Neural cell (in vitro differentiated cells): ENCODE measurements at regions not wholly inside any gene's neighbourhood (a gene's known extent, or its start where the extent isn't known, plus 50 kb on each side); places are given as distances from the start of the nearest gene placed in this dataset.

ENCODE experiments used
- H2AFZ ChIP-seq: fragments of 200-600, 300-800 bp; sonication (generic), shearing (Covaris generic); 2 replicates; pipeline ENCODE4 v1.6.0; 2014; ENCODE audit warnings: low read depth, mild to moderate bottlenecking, antibody characterized with exemption, low read length, moderate library complexity
- H3F3A ChIP-seq: fragments of 200-600 bp; shearing (Covaris generic); 2 replicates; pipeline ENCODE4 v1.6.1; 2016; ENCODE audit warnings: mild to moderate bottlenecking, moderate library complexity, mixed read lengths, antibody characterized with exemption, low read length; ENCODE audit not compliant: insufficient read depth, poor library complexity, severe bottlenecking
- H3K27ac ChIP-seq: fragments of 200-600, 300-800 bp; sonication (generic), shearing (Covaris generic); 2 replicates; pipeline ENCODE4 v1.5.1; 2014; ENCODE audit warnings: mild to moderate bottlenecking, low read length, moderate library complexity
- H3K27me3 ChIP-seq: fragments of 300-800, 200-600 bp; sonication (generic), shearing (Covaris generic); 2 replicates; pipeline ENCODE4 v1.6.0; 2014; ENCODE audit warnings: mild to moderate bottlenecking, low read depth, low read length, moderate library complexity; ENCODE audit not compliant: insufficient read depth
- H3K36me3 ChIP-seq: fragments of 300-800, 200-600 bp; sonication (generic), shearing (Covaris generic); 2 replicates; pipeline ENCODE4 v1.5.1; 2014; ENCODE audit warnings: mild to moderate bottlenecking, antibody characterized with exemption, low read length, moderate library complexity; ENCODE audit not compliant: insufficient read depth
- H3K4me2 ChIP-seq: fragments of 300-800, 200-600 bp; sonication (generic), shearing (Covaris generic); 2 replicates; pipeline ENCODE4 v1.6.0; 2014; ENCODE audit warnings: mild to moderate bottlenecking, low read length
- H3K4me3 ChIP-seq: fragments of 300-800, 200-600 bp; sonication (generic), shearing (Covaris generic); 2 replicates; pipeline ENCODE4 v1.5.1; 2014; ENCODE audit warnings: mild to moderate bottlenecking, low read length, moderate library complexity
- H3K79me2 ChIP-seq: fragments of 200-600 bp; shearing (Covaris generic); replicated peaks from 2 replicates; pipeline ENCODE4 v1.6.0; 2014; ENCODE audit warnings: mild to moderate bottlenecking, low read length, moderate library complexity; ENCODE audit not compliant: insufficient read depth
- H3K9ac ChIP-seq: fragments of 300-800, 200-600 bp; sonication (generic), shearing (Covaris generic); 2 replicates; pipeline ENCODE4 v1.6.1; 2016; ENCODE audit warnings: mild to moderate bottlenecking, low read length, mixed read lengths
- H3K9me2 ChIP-seq: fragments of 200-600 bp; shearing (Covaris generic); 2 replicates; pipeline ENCODE4 v1.6.1; 2016; ENCODE audit warnings: mild to moderate bottlenecking, low read length, mixed read lengths; ENCODE audit not compliant: insufficient read depth
- H3K9me3 ChIP-seq: fragments of 200-600, 300-800 bp; sonication (generic), shearing (Covaris generic); 2 replicates; pipeline ENCODE4 v1.6.1; 2016; ENCODE audit warnings: mild to moderate bottlenecking, mixed run types, low read length, moderate library complexity, mixed read lengths
- H4K20me1 ChIP-seq: fragments of 200-600 bp; shearing (Covaris generic); 2 replicates; pipeline ENCODE4 v1.6.1; 2016; ENCODE audit warnings: mild to moderate bottlenecking, mixed run types; ENCODE audit not compliant: insufficient read depth
- EP300 ChIP-seq: fragments of 450-650 bp; conservative IDR thresholded peaks from 2 replicates; pipeline ENCODE4 v1.6.1; 2014; ENCODE audit warnings: antibody characterized with exemption, mild to moderate bottlenecking, moderate library complexity; ENCODE audit not compliant: poor library complexity, severe bottlenecking
- EZH2 ChIP-seq: fragments of 200-600, 300-800 bp; shearing (Covaris generic), sonication (generic); IDR thresholded peaks from 2 replicates; pipeline ENCODE4 v1.6.1; 2014; ENCODE audit warnings: antibody characterized with exemption, low read length, borderline replicate concordance, mild to moderate bottlenecking; ENCODE audit not compliant: insufficient read depth, poor library complexity, severe bottlenecking
- MXI1 ChIP-seq: fragments of 450-650 bp; conservative IDR thresholded peaks from 2 replicates; pipeline ENCODE4 v1.6.1; 2014; ENCODE audit warnings: antibody characterized with exemption, mild to moderate bottlenecking; ENCODE audit not compliant: poor library complexity, severe bottlenecking
- POLR2AphosphoS5 ChIP-seq: IDR thresholded peaks from 2 replicates; pipeline ENCODE4 v1.6.1; 2012
- RAD21 ChIP-seq: fragments of 450-650 bp; conservative IDR thresholded peaks from 2 replicates; pipeline ENCODE4 v1.6.1; 2014; ENCODE audit warnings: antibody characterized with exemption, mild to moderate bottlenecking, moderate library complexity
- SMC3 ChIP-seq: fragments of 450-650 bp; conservative IDR thresholded peaks from 2 replicates; pipeline ENCODE4 v1.6.1; 2014; ENCODE audit warnings: antibody characterized with exemption, mild to moderate bottlenecking, moderate library complexity; ENCODE audit not compliant: poor library complexity
- TAF1 ChIP-seq: IDR thresholded peaks from 2 replicates; pipeline ENCODE4 v1.6.1; 2012; ENCODE audit warnings: low read depth
- TF ChIP-seq, protein P1 (sequence below): IDR thresholded peaks from 2 replicates; pipeline ENCODE4 v1.6.1; 2012; ENCODE audit warnings: borderline replicate concordance
- TF ChIP-seq, protein P2 (sequence below): fragments of 450-650 bp; IDR thresholded peaks from 2 replicates; pipeline ENCODE4 v1.5.1; 2014; ENCODE audit warnings: antibody characterized with exemption, mild to moderate bottlenecking, moderate library complexity; ENCODE audit not compliant: poor library complexity, severe bottlenecking

GRCh38 chr9:78835928-78836450 is 539.1 kb downstream of the PSAT1 start:
- Histone ChIP-seq H3K4me3 (no peak overlapping the region), H3K27me3 (no peaks in the 10 kb centered on the region), H3K36me3 (no peaks in the 10 kb centered on the region), H4K20me1 (no peaks in the 10 kb centered on the region), H3K4me2 (no peak overlapping the region), H3K9ac (no peak overlapping the region), H3K27ac (no peak overlapping the region), H3K9me2 (no peaks in the 10 kb centered on the region), H3F3A (no peaks in the 10 kb centered on the region), H2AFZ (no peak overlapping the region), H3K79me2 (no peaks in the 10 kb centered on the region), H3K9me3 (no peaks in the 10 kb centered on the region)
- TF ChIP-seq MXI1, result no peak
- TF ChIP-seq, protein P1, sequence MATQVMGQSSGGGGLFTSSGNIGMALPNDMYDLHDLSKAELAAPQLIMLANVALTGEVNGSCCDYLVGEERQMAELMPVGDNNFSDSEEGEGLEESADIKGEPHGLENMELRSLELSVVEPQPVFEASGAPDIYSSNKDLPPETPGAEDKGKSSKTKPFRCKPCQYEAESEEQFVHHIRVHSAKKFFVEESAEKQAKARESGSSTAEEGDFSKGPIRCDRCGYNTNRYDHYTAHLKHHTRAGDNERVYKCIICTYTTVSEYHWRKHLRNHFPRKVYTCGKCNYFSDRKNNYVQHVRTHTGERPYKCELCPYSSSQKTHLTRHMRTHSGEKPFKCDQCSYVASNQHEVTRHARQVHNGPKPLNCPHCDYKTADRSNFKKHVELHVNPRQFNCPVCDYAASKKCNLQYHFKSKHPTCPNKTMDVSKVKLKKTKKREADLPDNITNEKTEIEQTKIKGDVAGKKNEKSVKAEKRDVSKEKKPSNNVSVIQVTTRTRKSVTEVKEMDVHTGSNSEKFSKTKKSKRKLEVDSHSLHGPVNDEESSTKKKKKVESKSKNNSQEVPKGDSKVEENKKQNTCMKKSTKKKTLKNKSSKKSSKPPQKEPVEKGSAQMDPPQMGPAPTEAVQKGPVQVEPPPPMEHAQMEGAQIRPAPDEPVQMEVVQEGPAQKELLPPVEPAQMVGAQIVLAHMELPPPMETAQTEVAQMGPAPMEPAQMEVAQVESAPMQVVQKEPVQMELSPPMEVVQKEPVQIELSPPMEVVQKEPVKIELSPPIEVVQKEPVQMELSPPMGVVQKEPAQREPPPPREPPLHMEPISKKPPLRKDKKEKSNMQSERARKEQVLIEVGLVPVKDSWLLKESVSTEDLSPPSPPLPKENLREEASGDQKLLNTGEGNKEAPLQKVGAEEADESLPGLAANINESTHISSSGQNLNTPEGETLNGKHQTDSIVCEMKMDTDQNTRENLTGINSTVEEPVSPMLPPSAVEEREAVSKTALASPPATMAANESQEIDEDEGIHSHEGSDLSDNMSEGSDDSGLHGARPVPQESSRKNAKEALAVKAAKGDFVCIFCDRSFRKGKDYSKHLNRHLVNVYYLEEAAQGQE, result no peak
- no peak for TF ChIP-seq TAF1
- no peak for TF ChIP-seq EZH2
- TF ChIP-seq, protein P2, sequence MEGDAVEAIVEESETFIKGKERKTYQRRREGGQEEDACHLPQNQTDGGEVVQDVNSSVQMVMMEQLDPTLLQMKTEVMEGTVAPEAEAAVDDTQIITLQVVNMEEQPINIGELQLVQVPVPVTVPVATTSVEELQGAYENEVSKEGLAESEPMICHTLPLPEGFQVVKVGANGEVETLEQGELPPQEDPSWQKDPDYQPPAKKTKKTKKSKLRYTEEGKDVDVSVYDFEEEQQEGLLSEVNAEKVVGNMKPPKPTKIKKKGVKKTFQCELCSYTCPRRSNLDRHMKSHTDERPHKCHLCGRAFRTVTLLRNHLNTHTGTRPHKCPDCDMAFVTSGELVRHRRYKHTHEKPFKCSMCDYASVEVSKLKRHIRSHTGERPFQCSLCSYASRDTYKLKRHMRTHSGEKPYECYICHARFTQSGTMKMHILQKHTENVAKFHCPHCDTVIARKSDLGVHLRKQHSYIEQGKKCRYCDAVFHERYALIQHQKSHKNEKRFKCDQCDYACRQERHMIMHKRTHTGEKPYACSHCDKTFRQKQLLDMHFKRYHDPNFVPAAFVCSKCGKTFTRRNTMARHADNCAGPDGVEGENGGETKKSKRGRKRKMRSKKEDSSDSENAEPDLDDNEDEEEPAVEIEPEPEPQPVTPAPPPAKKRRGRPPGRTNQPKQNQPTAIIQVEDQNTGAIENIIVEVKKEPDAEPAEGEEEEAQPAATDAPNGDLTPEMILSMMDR, result no peak
- TF ChIP-seq POLR2AphosphoS5, result no peak
- no peak for TF ChIP-seq SMC3
- TF ChIP-seq RAD21, result no peak
- TF ChIP-seq EP300, result no peak

GRCh38 chr9:78839252-78839651 is 542.3 kb downstream of the PSAT1 start:
- TF ChIP-seq MXI1, result no peak
- TF ChIP-seq EP300, result no peak
- TF ChIP-seq SMC3, result no peak
- no peak for TF ChIP-seq TAF1
- no peak for TF ChIP-seq EZH2
- Histone ChIP-seq H3F3A (no peaks in the 10 kb centered on the region), H3K27ac (no peak overlapping the region), H3K9me2 (no peaks in the 10 kb centered on the region), H3K4me2 (no peak overlapping the region), H2AFZ (no peak overlapping the region), H4K20me1 (no peaks in the 10 kb centered on the region), H3K4me3 (no peak overlapping the region), H3K9ac (no peak overlapping the region), H3K9me3 (no peaks in the 10 kb centered on the region), H3K36me3 (no peaks in the 10 kb centered on the region), H3K79me2 (no peaks in the 10 kb centered on the region), H3K27me3 (no peaks in the 10 kb centered on the region)
